Esophagus mucosa (tissue), 1 donor: ENCODE measurements at regions not wholly inside any gene's neighbourhood (a gene's known extent, or its start where the extent isn't known, plus 50 kb on each side); places are given as distances from the start of the nearest gene placed in this dataset.
"Not testable (repeated sequence)": the region's sequence is repeated elsewhere in the genome, so short reads cannot be mapped to it uniquely, and the experiment has no call there.

Source experiments
- ATAC-seq: fragments of 200-7000 bp; cut with Tn5 transposase; one replicate; pipeline ENCODE4 v1.9.1; 2020
- donor health status: DM: yes; HTN: yes; CAD: no.

GRCh38 chr7:52777051-52777822 lies 258.2 kb upstream of the POM121L12 start:
- no peak for ATAC-seq

GRCh38 chr7:52775876-52776275 lies 259.6 kb upstream of the POM121L12 start:
- no peak for ATAC-seq

GRCh38 chr7:52771177-52771576 lies 264.3 kb upstream of the POM121L12 start:
- ATAC-seq = no peak

- no peak for ATAC-seq
Observed at GRCh38 chr7:52764492-52765169, 270.8 kb upstream of the POM121L12 start.

- no peak for ATAC-seq
Observed at GRCh38 chr7:52758356-52758755, 277.1 kb upstream of the POM121L12 start.

- no peak for ATAC-seq
Observed at GRCh38 chr7:52753855-52754254, 281.6 kb upstream of the POM121L12 start.

- no peak for ATAC-seq
Observed at GRCh38 chr7:52752891-52753290, 282.5 kb upstream of the POM121L12 start.

- no peak for ATAC-seq
Observed at GRCh38 chr7:52749880-52750279, 285.6 kb upstream of the POM121L12 start.

GRCh38 chr7:52747817-52748216 lies 287.6 kb upstream of the POM121L12 start:
- ATAC-seq = no peak

- ATAC-seq = no peak
Observed at GRCh38 chr7:52741670-52742290, 293.7 kb upstream of the POM121L12 start.

GRCh38 chr7:52735656-52736055 lies 299.8 kb upstream of the POM121L12 start:
- ATAC-seq = no peak

GRCh38 chr7:52728683-52729082 lies 306.8 kb upstream of the POM121L12 start:
- ATAC-seq = not testable (repeated sequence)

GRCh38 chr7:52727632-52728031 lies 307.8 kb upstream of the POM121L12 start:
- ATAC-seq = no peak

GRCh38 chr7:52726986-52727385 lies 308.4 kb upstream of the POM121L12 start:
- ATAC-seq = no peak

- no peak for ATAC-seq
Observed at GRCh38 chr7:52726493-52726892, 308.9 kb upstream of the POM121L12 start.

- no peak for ATAC-seq
Observed at GRCh38 chr7:52723606-52724005, 311.8 kb upstream of the POM121L12 start.

GRCh38 chr7:52720856-52721255 lies 314.6 kb upstream of the POM121L12 start:
- ATAC-seq = no peak

GRCh38 chr7:52719677-52720076 lies 315.8 kb upstream of the POM121L12 start:
- ATAC-seq = no peak

GRCh38 chr7:52715701-52716100 lies 319.7 kb upstream of the POM121L12 start:
- ATAC-seq = no peak

GRCh38 chr7:52712938-52713337 lies 322.5 kb upstream of the POM121L12 start:
- ATAC-seq = no peak

- ATAC-seq = no peak
Observed at GRCh38 chr7:52711951-52712350, 323.5 kb upstream of the POM121L12 start.

GRCh38 chr7:52708846-52709245 lies 326.6 kb upstream of the POM121L12 start:
- no peak for ATAC-seq

- ATAC-seq = no peak
Observed at GRCh38 chr7:52705768-52706167, 329.7 kb upstream of the POM121L12 start.

GRCh38 chr7:52700349-52700748 lies 335.1 kb upstream of the POM121L12 start:
- no peak for ATAC-seq
